ENCODE measurements at regions not wholly inside any gene's neighbourhood (a gene's known extent, or its start where the extent isn't known, plus 50 kb on each side); places are given as distances from the start of the nearest gene placed in this dataset.
"Not testable (repeated sequence)": the region's sequence is repeated elsewhere in the genome, so short reads cannot be mapped to it uniquely, and the experiment has no call there.

GRCh38 chr3:177498037-177498857, 301.0 kb upstream of the TBL1XR1 start:
- H3K9me3 ChIP-seq (ENCODE audit: control extremely low read depth in 1 of 3, control insufficient read depth in 2 of 3, insufficient read depth in 1 of 3, low read length in 2 of 3) = peaks cover 0 to 1% (median 0%) of the 10 kb centered on the region in 3 donors
- H3K4me3 Mint-ChIP-seq = no peak overlapping the region
- H3K9me3 Mint-ChIP-seq (ENCODE audit: insufficient read depth) = no peaks in the 10 kb centered on the region
- H3K79me2 ChIP-seq (ENCODE audit: control insufficient read depth, insufficient read depth, low read length) = no peaks in the 10 kb centered on the region
- CTCF ChIA-PET = no interaction called here
- ATAC-seq (ENCODE audit: low read depth) (no peak), DNase-seq (no peak)
- no peaks in the 10 kb centered on the region for H3K36me3 ChIP-seq (replicated peaks in 1 of 2; ENCODE audit: control extremely low read depth in 1 of 2, control insufficient read depth in 1 of 2, extremely low read depth in 1 of 2, insufficient read depth in 2 of 2, low read length in 1 of 2)
- no peaks in the 10 kb centered on the region for H3K4me1 ChIP-seq (ENCODE audit: control insufficient read depth in 2 of 2, insufficient read depth in 2 of 2, low read length in 2 of 2)
- H3K4me2 ChIP-seq (replicated peaks; ENCODE audit: low read depth, low read length, poor library complexity, severe bottlenecking) = no peak overlapping the region
- TF ChIP-seq EZH2 (IDR thresholded peaks at IDR 0.05; ENCODE audit: borderline replicate concordance, insufficient read depth, low read depth, low read length, poor library complexity, severe bottlenecking) (no peak), CTCF (IDR thresholded peaks at IDR 0.05) (no peak)
- H3K27me3 ChIP-seq (replicated peaks in 1 of 4; ENCODE audit: control extremely low read depth in 1 of 4, control insufficient read depth in 3 of 4, insufficient read depth in 4 of 4, low read length in 3 of 4) = no peaks in the 10 kb centered on the region
- H4K20me1 ChIP-seq (ENCODE audit: control insufficient read depth, insufficient read depth, low read length, poor library complexity, severe bottlenecking) = no peaks in the 10 kb centered on the region
- POLR2A ChIA-PET = interaction anchor here (0.5 kb wide), 1 partner anchor 138 kb away, joined by 6 read pairs; no protein-coding TSS in a partner anchor
- no peaks in the 10 kb centered on the region for H3K27me3 Mint-ChIP-seq
- no peak overlapping the region for H3K9ac ChIP-seq (ENCODE audit: low read length)
- H3K4me1 Mint-ChIP-seq = peaks cover 3% of the 10 kb centered on the region
- no peak overlapping the region for H3K27ac ChIP-seq (ENCODE audit: low read length in 2 of 2)
- intact Hi-C loops (cut with micrococcal nuclease) = no loop called here
- no peak overlapping the region for H3K4me3 ChIP-seq (ENCODE audit: control extremely low read depth in 1 of 5, extremely low read depth in 1 of 5, insufficient read depth in 1 of 5, low read depth in 2 of 5, low read length in 4 of 5)
- H2AFZ ChIP-seq (ENCODE audit: insufficient read depth, low read depth, low read length, poor library complexity, severe bottlenecking) = no peak overlapping the region
- WGBS (ENCODE audit: insufficient coverage) = 76% methylated on average over 3 of the region's 5 CpGs
- no peak overlapping the region for H3K27ac Mint-ChIP-seq

GRCh38 chr3:177499039-177499438, 301.8 kb upstream of the TBL1XR1 start:
- H2AFZ ChIP-seq (ENCODE audit: insufficient read depth, low read depth, low read length, poor library complexity, severe bottlenecking); H3K9ac ChIP-seq (ENCODE audit: low read length); H4K20me1 ChIP-seq (ENCODE audit: control insufficient read depth, insufficient read depth, low read length, poor library complexity, severe bottlenecking); DNase-seq; H3K79me2 ChIP-seq (ENCODE audit: control insufficient read depth, insufficient read depth, low read length); H3K27me3 ChIP-seq (replicated peaks in 1 of 4; ENCODE audit: control extremely low read depth in 1 of 4, control insufficient read depth in 3 of 4, insufficient read depth in 4 of 4, low read length in 3 of 4); H3K27ac Mint-ChIP-seq; H3K4me3 ChIP-seq (ENCODE audit: control extremely low read depth in 1 of 5, extremely low read depth in 1 of 5, insufficient read depth in 1 of 5, low read depth in 2 of 5, low read length in 4 of 5); ATAC-seq (ENCODE audit: low read depth); CTCF ChIA-PET; H3K4me1 Mint-ChIP-seq; POLR2A ChIA-PET; H3K27me3 Mint-ChIP-seq; H3K9me3 ChIP-seq (ENCODE audit: control extremely low read depth in 1 of 3, control insufficient read depth in 2 of 3, insufficient read depth in 1 of 3, low read length in 2 of 3); H3K36me3 ChIP-seq (replicated peaks in 1 of 2; ENCODE audit: control extremely low read depth in 1 of 2, control insufficient read depth in 1 of 2, extremely low read depth in 1 of 2, insufficient read depth in 2 of 2, low read length in 1 of 2); H3K4me2 ChIP-seq (replicated peaks; ENCODE audit: low read depth, low read length, poor library complexity, severe bottlenecking); intact Hi-C loops (cut with micrococcal nuclease); H3K4me3 Mint-ChIP-seq; H3K9me3 Mint-ChIP-seq (ENCODE audit: insufficient read depth); H3K4me1 ChIP-seq (ENCODE audit: control insufficient read depth in 2 of 2, insufficient read depth in 2 of 2, low read length in 2 of 2); H3K27ac ChIP-seq (ENCODE audit: low read length in 2 of 2): not testable (repeated sequence)
- WGBS (ENCODE audit: insufficient coverage) = no CpG with 5 or more reads among the region's 2 CpGs
